ENCODE measurements at regions not wholly inside any gene's neighbourhood (a gene's known extent, or its start where the extent isn't known, plus 50 kb on each side); places are given as distances from the start of the nearest gene placed in this dataset.

DNA sequence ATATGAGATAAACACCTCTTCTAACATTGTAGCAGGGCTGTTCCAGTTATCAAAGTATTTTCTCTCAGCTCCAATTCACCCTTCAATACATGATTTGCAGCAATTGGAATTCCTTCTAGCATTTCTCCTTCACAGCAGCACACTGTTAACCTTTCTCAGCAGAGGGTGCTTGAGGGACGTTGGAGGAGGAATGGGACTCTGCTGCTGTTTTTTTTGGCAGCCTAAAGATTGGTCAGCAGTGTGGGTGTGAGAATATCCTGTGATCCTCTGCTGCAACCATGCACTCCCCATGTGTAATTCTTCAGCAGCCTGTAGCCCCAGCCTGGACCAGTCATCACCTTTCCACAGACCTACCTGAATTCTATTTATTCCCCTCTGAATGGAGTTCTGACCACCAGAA, 1708.9 kb upstream of the CELF4 start:
- TF ChIP-seq, protein P1, sequence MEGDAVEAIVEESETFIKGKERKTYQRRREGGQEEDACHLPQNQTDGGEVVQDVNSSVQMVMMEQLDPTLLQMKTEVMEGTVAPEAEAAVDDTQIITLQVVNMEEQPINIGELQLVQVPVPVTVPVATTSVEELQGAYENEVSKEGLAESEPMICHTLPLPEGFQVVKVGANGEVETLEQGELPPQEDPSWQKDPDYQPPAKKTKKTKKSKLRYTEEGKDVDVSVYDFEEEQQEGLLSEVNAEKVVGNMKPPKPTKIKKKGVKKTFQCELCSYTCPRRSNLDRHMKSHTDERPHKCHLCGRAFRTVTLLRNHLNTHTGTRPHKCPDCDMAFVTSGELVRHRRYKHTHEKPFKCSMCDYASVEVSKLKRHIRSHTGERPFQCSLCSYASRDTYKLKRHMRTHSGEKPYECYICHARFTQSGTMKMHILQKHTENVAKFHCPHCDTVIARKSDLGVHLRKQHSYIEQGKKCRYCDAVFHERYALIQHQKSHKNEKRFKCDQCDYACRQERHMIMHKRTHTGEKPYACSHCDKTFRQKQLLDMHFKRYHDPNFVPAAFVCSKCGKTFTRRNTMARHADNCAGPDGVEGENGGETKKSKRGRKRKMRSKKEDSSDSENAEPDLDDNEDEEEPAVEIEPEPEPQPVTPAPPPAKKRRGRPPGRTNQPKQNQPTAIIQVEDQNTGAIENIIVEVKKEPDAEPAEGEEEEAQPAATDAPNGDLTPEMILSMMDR (IDR thresholded peaks at IDR 0.05; ENCODE audit: extremely low read depth, insufficient read depth, missing control alignments), result no peak
- DNase-seq (ENCODE audit: low spot score), result no peak
- in situ Hi-C loops (cut with MboI; ENCODE audit: low pct_unique_long_range_greater_than_20kb, low sequenced_read_pairs, unreplicated experiment), result no loop called here

DNA sequence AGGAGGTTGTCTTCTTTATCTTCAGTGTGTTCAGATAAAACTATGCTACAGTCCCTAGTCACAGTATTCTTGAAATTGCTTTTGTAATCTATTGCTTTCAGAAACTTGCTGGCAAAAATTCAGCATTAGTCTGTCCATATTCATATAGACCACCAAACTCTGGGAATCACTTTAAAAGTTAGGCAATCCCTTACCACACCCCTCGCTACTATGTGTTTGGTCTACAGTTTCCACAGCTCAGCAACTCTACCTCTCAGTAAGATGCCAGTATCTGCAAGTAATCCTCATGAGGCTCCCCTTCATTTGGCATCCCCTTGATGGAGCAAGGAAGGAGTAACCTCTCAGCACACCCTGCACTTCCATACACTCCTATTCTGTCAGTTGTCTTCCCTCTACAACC, 1706.6 kb upstream of the CELF4 start:
- no peak for DNase-seq (ENCODE audit: low spot score)
- TF ChIP-seq, protein P1 (IDR thresholded peaks at IDR 0.05; ENCODE audit: extremely low read depth, insufficient read depth, missing control alignments), result no peak
- in situ Hi-C loops (cut with MboI; ENCODE audit: low pct_unique_long_range_greater_than_20kb, low sequenced_read_pairs, unreplicated experiment), result no loop called here

DNA sequence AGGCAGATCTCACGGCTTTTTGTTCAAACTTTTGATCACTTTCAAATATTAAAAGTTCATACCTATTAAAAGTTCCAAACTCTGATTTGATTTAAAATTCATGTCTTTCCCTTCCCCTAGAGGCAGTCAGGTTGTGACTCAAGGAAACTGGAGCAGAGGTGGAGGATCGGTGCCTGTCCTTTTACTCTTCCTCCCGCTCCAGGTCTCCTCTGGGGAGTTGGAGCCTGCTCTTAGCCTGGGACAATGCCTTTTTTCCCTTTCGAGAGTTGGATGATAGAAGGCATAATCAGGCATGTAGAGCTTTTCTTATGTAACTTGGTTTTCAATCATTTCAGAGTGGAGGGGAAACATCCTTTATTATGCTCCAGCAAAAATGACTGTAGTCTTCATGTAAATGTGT, 1706.1 kb upstream of the CELF4 start:
- DNase-seq (ENCODE audit: low spot score), result no peak
- in situ Hi-C loops (cut with MboI; ENCODE audit: low pct_unique_long_range_greater_than_20kb, low sequenced_read_pairs, unreplicated experiment), result no loop called here
- TF ChIP-seq, protein P1 (IDR thresholded peaks at IDR 0.05; ENCODE audit: extremely low read depth, insufficient read depth, missing control alignments), result no peak

DNA sequence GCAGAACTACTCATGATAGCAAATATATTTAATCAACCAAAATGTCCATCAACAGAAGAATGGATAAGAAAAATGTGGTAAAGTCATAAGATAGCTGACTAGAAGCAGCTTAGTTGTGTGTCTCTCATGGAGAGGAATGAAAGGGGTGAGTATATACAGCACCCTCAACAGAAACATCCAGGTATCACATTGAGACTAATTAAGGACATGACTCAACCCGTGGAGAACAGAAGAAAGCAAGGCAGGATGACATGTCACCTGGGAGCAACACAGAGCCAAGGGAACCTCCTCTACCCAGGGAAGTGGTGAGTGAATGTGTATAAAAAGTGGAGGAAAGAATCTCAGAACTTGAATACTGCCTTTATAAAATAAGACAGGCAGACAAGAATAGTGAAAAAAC, 1695.0 kb upstream of the CELF4 start:
- in situ Hi-C loops (cut with MboI; ENCODE audit: low pct_unique_long_range_greater_than_20kb, low sequenced_read_pairs, unreplicated experiment), result no loop called here
- TF ChIP-seq, protein P1 (IDR thresholded peaks at IDR 0.05; ENCODE audit: extremely low read depth, insufficient read depth, missing control alignments), result no peak
- no peak for DNase-seq (ENCODE audit: low spot score)

DNA sequence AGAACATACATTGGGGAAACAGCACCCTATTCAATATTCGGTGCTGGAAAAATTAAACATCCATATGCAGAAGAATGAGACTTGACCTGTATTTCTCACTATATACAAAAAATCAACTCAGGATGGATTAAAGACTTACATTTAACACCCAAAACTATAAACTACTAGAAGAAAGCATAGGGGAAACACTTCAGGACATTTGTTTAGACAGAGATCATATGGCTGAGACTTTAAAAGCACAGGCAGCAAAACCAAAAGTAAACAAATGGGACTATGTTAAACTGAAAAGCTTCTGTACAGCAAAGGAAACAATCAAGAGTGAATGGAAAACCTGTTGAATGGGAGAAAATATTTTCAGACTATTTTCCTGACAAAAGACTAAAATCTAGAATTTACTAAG, 1694.1 kb upstream of the CELF4 start:
- TF ChIP-seq, protein P1 (IDR thresholded peaks at IDR 0.05; ENCODE audit: extremely low read depth, insufficient read depth, missing control alignments), result no peak
- in situ Hi-C loops (cut with MboI; ENCODE audit: low pct_unique_long_range_greater_than_20kb, low sequenced_read_pairs, unreplicated experiment), result no loop called here
- DNase-seq (ENCODE audit: low spot score), result no peak

DNA sequence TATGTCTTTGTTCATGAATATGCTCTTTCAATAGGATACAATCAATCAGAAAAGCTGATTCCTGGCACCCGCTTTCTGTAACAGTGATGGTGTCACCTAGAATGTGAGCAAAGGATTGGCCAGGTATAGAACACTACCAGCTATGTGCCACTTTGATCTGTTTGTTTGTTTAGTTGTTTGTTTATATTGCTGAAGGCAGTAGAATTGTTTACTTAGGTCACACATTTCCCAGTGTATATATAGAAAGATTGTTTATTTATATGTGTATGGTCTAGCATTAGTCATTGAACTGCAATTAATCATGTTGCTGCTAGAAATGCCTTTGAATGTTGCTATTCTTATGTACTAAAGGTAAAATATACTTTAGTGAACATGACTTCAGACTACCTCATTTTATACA, 1678.6 kb upstream of the CELF4 start:
- TF ChIP-seq, protein P1 (IDR thresholded peaks at IDR 0.05; ENCODE audit: extremely low read depth, insufficient read depth, missing control alignments), result no peak
- DNase-seq (ENCODE audit: low spot score), result no peak
- in situ Hi-C loops (cut with MboI; ENCODE audit: low pct_unique_long_range_greater_than_20kb, low sequenced_read_pairs, unreplicated experiment), result no loop called here

DNA sequence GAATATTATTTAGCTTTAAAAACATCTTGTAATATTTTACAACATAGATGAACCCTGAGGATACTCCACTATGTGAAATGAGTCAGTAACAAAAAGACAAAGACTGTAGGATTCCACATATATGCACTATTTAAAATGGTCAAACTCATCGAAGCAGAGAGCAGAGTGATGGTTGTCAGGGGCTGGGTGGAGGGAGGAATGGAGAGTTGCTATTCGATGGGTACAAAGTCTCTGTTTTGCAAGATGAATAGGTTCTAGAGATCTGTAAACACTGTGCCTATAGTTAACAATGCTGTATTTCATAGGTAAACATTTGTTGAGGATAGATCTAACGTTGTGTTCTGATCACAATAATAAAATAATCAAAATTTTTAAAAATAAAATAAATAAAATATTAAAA, 1675.9 kb upstream of the CELF4 start:
- TF ChIP-seq, protein P1 (IDR thresholded peaks at IDR 0.05; ENCODE audit: extremely low read depth, insufficient read depth, missing control alignments), result no peak
- DNase-seq (ENCODE audit: low spot score), result no peak
- in situ Hi-C loops (cut with MboI; ENCODE audit: low pct_unique_long_range_greater_than_20kb, low sequenced_read_pairs, unreplicated experiment), result no loop called here
